Retinal pigment epithelial cell (primary cell): ENCODE measurements at regions not wholly inside any gene's neighbourhood (a gene's known extent, or its start where the extent isn't known, plus 50 kb on each side); places are given as distances from the start of the nearest gene placed in this dataset.

Experiments
- DNase-seq: peaks from one replicate; pipeline ENCODE4 v3.0.0-alpha.2; 2010; ENCODE audit warnings: low read depth
- H3K4me3 ChIP-seq: 2 replicates; pipeline ENCODE4 v1.5.1; 2011; ENCODE audit warnings: mild to moderate bottlenecking, low read length, control low read depth, moderate library complexity
- CTCF ChIP-seq: conservative IDR thresholded peaks from 2 replicates; pipeline ENCODE4 v1.5.1; 2011; ENCODE audit warnings: low read depth, low read length, control low read depth, inconsistent platforms

- DNase-seq: no peak
- TF ChIP-seq CTCF: no peak
- no peak overlapping the region for H3K4me3 ChIP-seq
These were observed 241.7 kb upstream of the CAMK1G start for GRCh38 chr1:209341673-209342420.

- DNase-seq: no peak
- no peak for TF ChIP-seq CTCF
- H3K4me3 ChIP-seq: no peak overlapping the region
These were observed 240.9 kb upstream of the CAMK1G start for GRCh38 chr1:209342441-209343175.

- no peak for DNase-seq
- TF ChIP-seq CTCF: no peak
- no peak overlapping the region for H3K4me3 ChIP-seq
These were observed 240.0 kb upstream of the CAMK1G start for GRCh38 chr1:209343511-209343910.

- DNase-seq: no peak
- TF ChIP-seq CTCF: no peak
- H3K4me3 ChIP-seq: no peak overlapping the region
These were observed 239.4 kb upstream of the CAMK1G start for GRCh38 chr1:209344156-209344555.

- TF ChIP-seq CTCF: no peak
- no peak for DNase-seq
- no peak overlapping the region for H3K4me3 ChIP-seq
These were observed 233.9 kb upstream of the CAMK1G start for GRCh38 chr1:209349363-209350308.

- no peak for DNase-seq
- TF ChIP-seq CTCF: no peak
- no peak overlapping the region for H3K4me3 ChIP-seq
These were observed 230.5 kb upstream of the CAMK1G start for GRCh38 chr1:209353053-209353452.
